ENCODE measurements at regions not wholly inside any gene's neighbourhood (a gene's known extent, or its start where the extent isn't known, plus 50 kb on each side); places are given as distances from the start of the nearest gene placed in this dataset.

GRCh38 chr10:90136731-90137316, 435.4 kb downstream of the KIF20B start:
- Histone ChIP-seq H3K79me2 (ENCODE audit: low read length) (no peaks in the 10 kb centered on the region), H3F3A (ENCODE audit: insufficient read depth, low read length) (no peaks in the 10 kb centered on the region), H3K4me1 (ENCODE audit: low read length) (no peaks in the 10 kb centered on the region), H3K9me2 (replicated peaks; ENCODE audit: insufficient read depth, low read length) (no peaks in the 10 kb centered on the region), H3K4me2 (ENCODE audit: low read depth, low read length) (no peak overlapping the region), H3K27me3 (replicated peaks; ENCODE audit: insufficient read depth, low read length) (no peaks in the 10 kb centered on the region), H3K9ac (ENCODE audit: low read length) (no peak overlapping the region), H3K9me3 (replicated peaks; ENCODE audit: insufficient read depth, low read length) (no peaks in the 10 kb centered on the region), H3K36me3 (replicated peaks; ENCODE audit: insufficient read depth, low read length) (no peaks in the 10 kb centered on the region), H4K20me1 (ENCODE audit: insufficient read depth, low read length) (no peaks in the 10 kb centered on the region), H2AFZ (ENCODE audit: low read length) (no peak overlapping the region), H3K27ac (ENCODE audit: low read length) (no peak overlapping the region), H3K4me3 (ENCODE audit: low read length) (no peak overlapping the region)
- DNase-seq: peak; percentile 18
- TF ChIP-seq CTCF (IDR thresholded peaks at IDR 0.05; ENCODE audit: low read length): no peak
- TF ChIP-seq EZH2 (optimal IDR thresholded peaks at IDR 0.05; ENCODE audit: low read depth, low read length): no peak
- TF ChIP-seq EZH2phosphoT487 (IDR thresholded peaks at IDR 0.05; ENCODE audit: low read length): no peak

GRCh38 chr10:90138844-90139243, 437.5 kb downstream of the KIF20B start:
- no peak overlapping the region for H3K4me2 ChIP-seq (ENCODE audit: low read depth, low read length)
- no peaks in the 10 kb centered on the region for H3K9me2 ChIP-seq (replicated peaks; ENCODE audit: insufficient read depth, low read length)
- H3K9me3 ChIP-seq (replicated peaks; ENCODE audit: insufficient read depth, low read length): no peaks in the 10 kb centered on the region
- H3K4me3 ChIP-seq (ENCODE audit: low read length): no peak overlapping the region
- no peaks in the 10 kb centered on the region for H3F3A ChIP-seq (ENCODE audit: insufficient read depth, low read length)
- no peak overlapping the region for H3K9ac ChIP-seq (ENCODE audit: low read length)
- no peaks in the 10 kb centered on the region for H3K36me3 ChIP-seq (replicated peaks; ENCODE audit: insufficient read depth, low read length)
- peak; percentile 34 for DNase-seq
- no peaks in the 10 kb centered on the region for H3K79me2 ChIP-seq (ENCODE audit: low read length)
- H4K20me1 ChIP-seq (ENCODE audit: insufficient read depth, low read length): no peaks in the 10 kb centered on the region
- no peaks in the 10 kb centered on the region for H3K4me1 ChIP-seq (ENCODE audit: low read length)
- H3K27ac ChIP-seq (ENCODE audit: low read length): no peak overlapping the region
- TF ChIP-seq EZH2phosphoT487 (IDR thresholded peaks at IDR 0.05; ENCODE audit: low read length) (no peak), CTCF (IDR thresholded peaks at IDR 0.05; ENCODE audit: low read length) (peak; percentile 48)
- no peak overlapping the region for H2AFZ ChIP-seq (ENCODE audit: low read length)
- no peaks in the 10 kb centered on the region for H3K27me3 ChIP-seq (replicated peaks; ENCODE audit: insufficient read depth, low read length)

GRCh38 chr10:90141791-90142190, 440.4 kb downstream of the KIF20B start:
- Histone ChIP-seq H3K4me2 (ENCODE audit: low read depth, low read length) (no peak overlapping the region), H3K9ac (ENCODE audit: low read length) (no peak overlapping the region), H4K20me1 (ENCODE audit: insufficient read depth, low read length) (no peaks in the 10 kb centered on the region), H2AFZ (ENCODE audit: low read length) (no peak overlapping the region), H3K9me2 (replicated peaks; ENCODE audit: insufficient read depth, low read length) (no peaks in the 10 kb centered on the region), H3K9me3 (replicated peaks; ENCODE audit: insufficient read depth, low read length) (no peaks in the 10 kb centered on the region), H3F3A (ENCODE audit: insufficient read depth, low read length) (no peaks in the 10 kb centered on the region), H3K79me2 (ENCODE audit: low read length) (no peaks in the 10 kb centered on the region), H3K27ac (ENCODE audit: low read length) (no peak overlapping the region), H3K4me3 (ENCODE audit: low read length) (no peak overlapping the region), H3K27me3 (replicated peaks; ENCODE audit: insufficient read depth, low read length) (no peaks in the 10 kb centered on the region), H3K4me1 (ENCODE audit: low read length) (no peaks in the 10 kb centered on the region), H3K36me3 (replicated peaks; ENCODE audit: insufficient read depth, low read length) (no peaks in the 10 kb centered on the region)
- no peak for DNase-seq
- no peak for TF ChIP-seq CTCF (IDR thresholded peaks at IDR 0.05; ENCODE audit: low read length)
- no peak for TF ChIP-seq EZH2 (optimal IDR thresholded peaks at IDR 0.05; ENCODE audit: low read depth, low read length)
- TF ChIP-seq EZH2phosphoT487 (IDR thresholded peaks at IDR 0.05; ENCODE audit: low read length): no peak

Data from MM.1S (cell line).